ENCODE measurements at regions not wholly inside any gene's neighbourhood (a gene's known extent, or its start where the extent isn't known, plus 50 kb on each side); places are given as distances from the start of the nearest gene placed in this dataset.

DNA sequence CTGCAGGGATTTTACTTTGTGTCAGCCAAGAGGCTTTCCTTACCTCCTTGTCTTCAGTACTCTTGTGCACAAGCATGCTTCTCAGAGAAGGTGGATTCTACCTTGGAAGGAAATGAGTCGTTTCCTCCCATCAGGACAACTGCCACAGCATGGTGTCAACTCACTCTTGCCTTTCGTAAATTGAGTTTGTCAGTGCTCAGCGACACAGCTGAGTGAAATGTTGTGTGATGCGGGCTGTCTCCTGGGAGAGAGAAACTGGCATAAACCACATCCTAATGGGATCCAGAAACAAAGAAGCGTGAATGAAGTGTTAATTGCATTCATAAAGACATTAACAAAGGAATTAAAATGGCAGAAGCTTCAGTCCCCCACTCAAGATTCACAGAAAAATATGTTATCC is 51.5 kb upstream of the SLC22A15 start:
- TF ChIP-seq, protein P1, sequence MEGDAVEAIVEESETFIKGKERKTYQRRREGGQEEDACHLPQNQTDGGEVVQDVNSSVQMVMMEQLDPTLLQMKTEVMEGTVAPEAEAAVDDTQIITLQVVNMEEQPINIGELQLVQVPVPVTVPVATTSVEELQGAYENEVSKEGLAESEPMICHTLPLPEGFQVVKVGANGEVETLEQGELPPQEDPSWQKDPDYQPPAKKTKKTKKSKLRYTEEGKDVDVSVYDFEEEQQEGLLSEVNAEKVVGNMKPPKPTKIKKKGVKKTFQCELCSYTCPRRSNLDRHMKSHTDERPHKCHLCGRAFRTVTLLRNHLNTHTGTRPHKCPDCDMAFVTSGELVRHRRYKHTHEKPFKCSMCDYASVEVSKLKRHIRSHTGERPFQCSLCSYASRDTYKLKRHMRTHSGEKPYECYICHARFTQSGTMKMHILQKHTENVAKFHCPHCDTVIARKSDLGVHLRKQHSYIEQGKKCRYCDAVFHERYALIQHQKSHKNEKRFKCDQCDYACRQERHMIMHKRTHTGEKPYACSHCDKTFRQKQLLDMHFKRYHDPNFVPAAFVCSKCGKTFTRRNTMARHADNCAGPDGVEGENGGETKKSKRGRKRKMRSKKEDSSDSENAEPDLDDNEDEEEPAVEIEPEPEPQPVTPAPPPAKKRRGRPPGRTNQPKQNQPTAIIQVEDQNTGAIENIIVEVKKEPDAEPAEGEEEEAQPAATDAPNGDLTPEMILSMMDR (conservative IDR thresholded peaks at IDR 0.05) = no peak
- H3K9me3 Mint-ChIP-seq = no peaks in the 10 kb centered on the region
- peaks cover 14% of the 10 kb centered on the region for H3K27me3 Mint-ChIP-seq
- H3K36me3 Mint-ChIP-seq = no peaks in the 10 kb centered on the region
- peaks cover 24% of the 10 kb centered on the region for H3K4me1 Mint-ChIP-seq (ENCODE audit: unreplicated experiment)
- no peak overlapping the region for H3K4me3 Mint-ChIP-seq
- no peak overlapping the region for H3K27ac Mint-ChIP-seq
- DNase-seq (ENCODE audit: extremely low spot score, unreplicated experiment) = no peak

- Mint-ChIP-seq H3K4me3 (no peak overlapping the region), H3K9me3 (no peaks in the 10 kb centered on the region), H3K27me3 (peaks cover 14% of the 10 kb centered on the region), H3K36me3 (no peaks in the 10 kb centered on the region), H3K4me1 (ENCODE audit: unreplicated experiment) (peaks cover 24% of the 10 kb centered on the region), H3K27ac (no peak overlapping the region)
- no peak for DNase-seq (ENCODE audit: extremely low spot score, unreplicated experiment)
- TF ChIP-seq, protein P1 (conservative IDR thresholded peaks at IDR 0.05) = no peak
These were observed 50.8 kb upstream of the SLC22A15 start for GRCh38 chr1:115925467-115925866.
